ENCODE measurements at regions not wholly inside any gene's neighbourhood (a gene's known extent, or its start where the extent isn't known, plus 50 kb on each side); places are given as distances from the start of the nearest gene placed in this dataset.
"Not testable (repeated sequence)": the region's sequence is repeated elsewhere in the genome, so short reads cannot be mapped to it uniquely, and the experiment has no call there.

GRCh38 chr2:39487398-39488250, 50.5 kb upstream of the MAP4K3 start:
- no peak for DNase-seq (ENCODE audit: low read depth in 2 of 2)

- DNase-seq (ENCODE audit: low read depth in 2 of 2), result no peak
Observed at GRCh38 chr2:39488450-39488849, 51.4 kb upstream of the MAP4K3 start.

GRCh38 chr2:39490586-39490985, 53.5 kb upstream of the MAP4K3 start:
- DNase-seq (ENCODE audit: low read depth in 2 of 2), result no peak

- DNase-seq (ENCODE audit: low read depth in 2 of 2), result no peak
Observed at GRCh38 chr2:39491653-39492052, 54.6 kb upstream of the MAP4K3 start.

- DNase-seq (ENCODE audit: low read depth in 2 of 2), result peak; percentile 90
Observed at GRCh38 chr2:39492095-39492590, 55.1 kb upstream of the MAP4K3 start.

GRCh38 chr2:39492716-39493115, 55.6 kb upstream of the MAP4K3 start:
- DNase-seq (ENCODE audit: low read depth in 2 of 2), result no peak

GRCh38 chr2:39494784-39495251, 57.7 kb upstream of the MAP4K3 start:
- peak; percentile 96 to 97 for DNase-seq (ENCODE audit: low read depth in 2 of 2)

GRCh38 chr2:39497082-39497801, 60.2 kb upstream of the MAP4K3 start:
- DNase-seq (ENCODE audit: low read depth in 2 of 2), result no peak

GRCh38 chr2:39498176-39498575, 61.1 kb upstream of the MAP4K3 start:
- DNase-seq (ENCODE audit: low read depth in 2 of 2), result not testable (repeated sequence)

- no peak for DNase-seq (ENCODE audit: low read depth in 2 of 2)
Observed at GRCh38 chr2:39498786-39499185, 61.7 kb upstream of the MAP4K3 start.

- no peak for DNase-seq (ENCODE audit: low read depth in 2 of 2)
Observed at GRCh38 chr2:39499336-39499735, 62.3 kb upstream of the MAP4K3 start.

GRCh38 chr2:39501412-39501811, 64.3 kb upstream of the MAP4K3 start:
- no peak for DNase-seq (ENCODE audit: low read depth in 2 of 2)

- no peak for DNase-seq (ENCODE audit: low read depth in 2 of 2)
Observed at GRCh38 chr2:39503277-39503676, 66.2 kb upstream of the MAP4K3 start.

GRCh38 chr2:39504790-39505335, 67.8 kb upstream of the MAP4K3 start:
- peak; percentile 81 for DNase-seq (ENCODE audit: low read depth in 2 of 2)

- no peak for DNase-seq (ENCODE audit: low read depth in 2 of 2)
Observed at GRCh38 chr2:39506215-39506614, 69.1 kb upstream of the MAP4K3 start.

GRCh38 chr2:39508198-39508597, 71.1 kb upstream of the MAP4K3 start:
- peak; percentile 73 for DNase-seq (ENCODE audit: low read depth in 2 of 2)

- no peak for DNase-seq (ENCODE audit: low read depth in 2 of 2)
Observed at GRCh38 chr2:39510140-39510539, 73.1 kb upstream of the MAP4K3 start.

- DNase-seq (ENCODE audit: low read depth in 2 of 2), result no peak
Observed at GRCh38 chr2:39511219-39511604, 74.1 kb upstream of the MAP4K3 start.

- DNase-seq (ENCODE audit: low read depth in 2 of 2), result no peak
Observed at GRCh38 chr2:39511605-39512433, 74.7 kb upstream of the MAP4K3 start.

GRCh38 chr2:39512434-39512935, 75.4 kb upstream of the MAP4K3 start:
- DNase-seq (ENCODE audit: low read depth in 2 of 2), result no peak

GRCh38 chr2:39512941-39513340, 75.9 kb upstream of the MAP4K3 start:
- DNase-seq (ENCODE audit: low read depth in 2 of 2), result no peak

All from fibroblast of skin of left quadriceps (primary cell).